Esophagus squamous epithelium (tissue), 5 donors: ENCODE measurements at regions not wholly inside any gene's neighbourhood (a gene's known extent, or its start where the extent isn't known, plus 50 kb on each side); places are given as distances from the start of the nearest gene placed in this dataset.

Source experiments
- DNase-seq: peaks from one replicate; lab custom pipeline; 2025; lab: John Stamatoyannopoulos, UW
- H3K27ac ChIP-seq, 4 donors: fragments of 200-600 bp; sonication (generic); one replicate each; pipeline ENCODE4 v1.5.1; 2016 to 2019; ENCODE audit warnings: mild to moderate bottlenecking in 1 of 4
- H3K27me3 ChIP-seq, 4 donors: fragments of 200-600 bp; sonication (generic); 1 replicate in 3 of 4; 2 replicates in 1 of 4; pipeline versions ENCODE4 v1.5.1 to v1.6.0; 2017 to 2021; ENCODE audit warnings: antibody characterized with exemption in 1 of 4
- H3K36me3 ChIP-seq, 3 donors: fragments of 200-600 bp; sonication (generic); one replicate each; pipeline ENCODE4 v1.5.1; 2016 to 2019
- H3K4me1 ChIP-seq, 3 donors: fragments of 200-600 bp; sonication (generic); one replicate each; pipeline ENCODE4 v1.5.1; 2017 to 2019
- H3K4me3 ChIP-seq, 4 donors: fragments of 200-600 bp; sonication (generic); 1 replicate in 3 of 4; 2 replicates in 1 of 4; pipeline ENCODE4 v1.5.1; 2016 to 2019; ENCODE audit warnings: mild to moderate bottlenecking in 2 of 4, moderate library complexity in 1 of 4
- H3K9me3 ChIP-seq, 3 donors: fragments of 200-600 bp; sonication (generic); one replicate each; pipeline ENCODE4 v1.5.1; 2016 to 2019
- POLR2A ChIP-seq, 4 donors: fragments of 450-650 bp; IDR thresholded peaks; one replicate each; pipeline ENCODE4 v1.6.1; 2017; ENCODE audit warnings: antibody characterized with exemption in 4 of 4, mild to moderate bottlenecking in 4 of 4, moderate library complexity in 3 of 4
- WGBS, 2 donors: methylation state at CpG; one replicate each; pipeline ENCODE4 v1.1.5; 2018; 5-methylcytosine and 5-hydroxymethylcytosine counted together
- intact Hi-C: fragments of 100-400 bp; cut with DNase I; formaldehyde crosslinking; loops from one replicate; pipeline ENCODE4 v1.15.0; 2022
- TF ChIP-seq, protein P1 (sequence below), 6 experiments: fragments of 450-650 bp in 4 of 6; fragments of 200-600 bp in 2 of 6; sonication (generic) in 2 of 6; IDR thresholded peaks; one replicate each; pipeline ENCODE4 v1.5.1; 2016 to 2019; ENCODE audit warnings: antibody characterized with exemption in 6 of 6, mild to moderate bottlenecking in 4 of 6, moderate library complexity in 4 of 6
- donor health status: DM: yes; HTN: yes; CAD: no.

DNA sequence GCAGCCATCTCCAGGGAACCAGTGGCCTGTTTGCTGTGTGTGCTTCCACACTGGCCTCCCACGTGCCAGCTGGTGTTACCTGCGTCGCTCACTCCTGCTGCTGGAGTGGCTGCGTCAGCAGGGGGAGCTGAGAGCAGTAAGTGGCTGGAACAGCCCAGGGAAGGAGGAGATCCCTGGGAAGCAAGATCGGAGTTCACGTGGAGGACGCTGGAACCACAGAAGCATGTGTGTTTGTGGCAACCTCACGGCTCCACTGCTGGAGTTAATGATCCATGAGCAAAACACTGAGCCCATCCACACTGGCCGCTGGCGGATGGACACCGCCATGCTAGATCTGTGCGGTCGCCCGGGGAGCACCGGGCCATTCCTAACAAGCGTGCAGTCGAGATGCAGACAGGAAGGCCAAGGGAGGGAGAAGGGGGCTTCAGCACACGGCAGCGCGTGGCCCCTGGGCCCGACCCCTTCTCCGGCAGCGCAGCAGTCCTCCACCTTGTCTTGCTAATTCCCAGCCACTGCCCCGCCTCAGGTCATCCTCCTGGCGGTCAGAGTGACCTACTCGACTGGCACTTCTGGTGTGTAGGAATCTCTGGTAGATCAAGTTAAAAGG is 68.5 kb upstream of the EEPD1 start:
- H3K36me3 ChIP-seq: no peaks in the 10 kb centered on the region
- TF ChIP-seq, protein P1, sequence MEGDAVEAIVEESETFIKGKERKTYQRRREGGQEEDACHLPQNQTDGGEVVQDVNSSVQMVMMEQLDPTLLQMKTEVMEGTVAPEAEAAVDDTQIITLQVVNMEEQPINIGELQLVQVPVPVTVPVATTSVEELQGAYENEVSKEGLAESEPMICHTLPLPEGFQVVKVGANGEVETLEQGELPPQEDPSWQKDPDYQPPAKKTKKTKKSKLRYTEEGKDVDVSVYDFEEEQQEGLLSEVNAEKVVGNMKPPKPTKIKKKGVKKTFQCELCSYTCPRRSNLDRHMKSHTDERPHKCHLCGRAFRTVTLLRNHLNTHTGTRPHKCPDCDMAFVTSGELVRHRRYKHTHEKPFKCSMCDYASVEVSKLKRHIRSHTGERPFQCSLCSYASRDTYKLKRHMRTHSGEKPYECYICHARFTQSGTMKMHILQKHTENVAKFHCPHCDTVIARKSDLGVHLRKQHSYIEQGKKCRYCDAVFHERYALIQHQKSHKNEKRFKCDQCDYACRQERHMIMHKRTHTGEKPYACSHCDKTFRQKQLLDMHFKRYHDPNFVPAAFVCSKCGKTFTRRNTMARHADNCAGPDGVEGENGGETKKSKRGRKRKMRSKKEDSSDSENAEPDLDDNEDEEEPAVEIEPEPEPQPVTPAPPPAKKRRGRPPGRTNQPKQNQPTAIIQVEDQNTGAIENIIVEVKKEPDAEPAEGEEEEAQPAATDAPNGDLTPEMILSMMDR (IDR thresholded peaks at IDR 0.05): peak in 4 of 6 experiments; percentile 23 to 61 (median 46)
- TF ChIP-seq POLR2A (IDR thresholded peaks at IDR 0.05): no peak
- peaks cover 0 to 5% (median 0%) of the 10 kb centered on the region in 3 donors for H3K9me3 ChIP-seq
- H3K4me1 ChIP-seq: no peaks in the 10 kb centered on the region
- no peaks in the 10 kb centered on the region for H3K27me3 ChIP-seq
- DNase-seq: no peak
- WGBS, 2 donors: 80 to 91% methylated on average over 4 to 11 of the region's 26 CpGs
- intact Hi-C loops: no loop called here
- H3K4me3 ChIP-seq: no peak overlapping the region
- H3K27ac ChIP-seq: no peak overlapping the region

DNA sequence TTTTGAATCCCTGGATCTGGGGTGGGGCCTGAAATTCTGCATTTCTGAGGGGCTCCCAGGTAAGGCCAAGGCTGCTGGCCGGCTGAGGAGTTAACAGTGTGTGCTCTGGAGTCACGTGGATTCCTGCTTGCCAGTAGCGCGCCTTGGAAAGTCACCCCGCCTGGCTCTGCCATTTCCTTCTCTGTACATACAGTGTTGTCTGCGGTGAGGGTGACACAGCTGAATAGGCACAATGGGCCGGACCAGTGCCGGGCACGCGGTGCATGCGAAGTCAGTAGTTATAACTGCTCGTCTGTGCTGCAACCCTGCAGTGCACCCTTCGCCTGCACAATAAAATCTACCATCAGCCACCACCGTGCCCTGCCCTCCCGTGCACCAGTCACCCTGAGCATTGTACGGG is 68.0 kb upstream of the EEPD1 start:
- H3K4me3 ChIP-seq: no peak overlapping the region
- H3K9me3 ChIP-seq: peaks cover 0 to 6% (median 0%) of the 10 kb centered on the region in 3 donors
- DNase-seq: no peak
- no peaks in the 10 kb centered on the region for H3K36me3 ChIP-seq
- TF ChIP-seq POLR2A (IDR thresholded peaks at IDR 0.05): no peak
- TF ChIP-seq, protein P1 (IDR thresholded peaks at IDR 0.05): no peak
- WGBS, 2 donors: 89 to 97% methylated on average over 13 to 14 of the region's 16 CpGs
- no peaks in the 10 kb centered on the region for H3K4me1 ChIP-seq
- intact Hi-C loops: no loop called here
- no peak overlapping the region for H3K27ac ChIP-seq
- no peaks in the 10 kb centered on the region for H3K27me3 ChIP-seq

DNA sequence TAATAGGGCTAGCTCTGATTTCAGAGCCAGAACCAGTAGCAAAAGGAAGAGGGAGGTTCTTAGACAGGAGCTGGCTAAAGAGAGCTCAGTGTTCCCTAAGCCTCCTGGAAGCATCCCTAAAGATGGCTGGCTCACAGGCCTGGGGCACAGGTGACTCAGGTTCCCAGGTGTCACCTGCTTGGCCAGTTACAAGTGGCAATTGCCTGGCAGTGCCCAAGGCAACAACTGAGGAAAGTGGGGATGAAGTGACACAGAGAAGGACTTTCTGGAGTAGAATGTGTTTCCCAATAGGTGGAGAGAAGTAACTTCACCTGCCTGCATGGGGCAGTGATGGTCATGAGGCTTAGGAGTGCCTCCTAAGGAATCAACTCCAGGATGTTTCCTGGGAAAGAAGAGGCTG is 66.5 kb upstream of the EEPD1 start:
- no peak for DNase-seq
- Histone ChIP-seq H3K4me3 (no peak overlapping the region), H3K9me3 (peaks cover 0 to 6% (median 0%) of the 10 kb centered on the region in 3 donors), H3K27me3 (no peaks in the 10 kb centered on the region), H3K27ac (no peak overlapping the region), H3K4me1 (no peaks in the 10 kb centered on the region), H3K36me3 (no peaks in the 10 kb centered on the region)
- TF ChIP-seq, protein P1 (IDR thresholded peaks at IDR 0.05): no peak
- TF ChIP-seq POLR2A (IDR thresholded peaks at IDR 0.05): no peak
- intact Hi-C loops: no loop called here

GRCh38 chr7:36088553-36088952 is 64.5 kb upstream of the EEPD1 start:
- Histone ChIP-seq H3K4me1 (no peaks in the 10 kb centered on the region), H3K9me3 (peaks cover 0 to 6% (median 0%) of the 10 kb centered on the region in 3 donors), H3K27ac (no peak overlapping the region), H3K27me3 (no peaks in the 10 kb centered on the region), H3K36me3 (no peaks in the 10 kb centered on the region), H3K4me3 (no peak overlapping the region)
- 85 to 97% methylated on average over 2 of the region's 2 CpGs for WGBS, 2 donors
- TF ChIP-seq, protein P1 (IDR thresholded peaks at IDR 0.05): no peak
- TF ChIP-seq POLR2A (IDR thresholded peaks at IDR 0.05): no peak
- intact Hi-C loops: no loop called here
- no peak for DNase-seq

DNA sequence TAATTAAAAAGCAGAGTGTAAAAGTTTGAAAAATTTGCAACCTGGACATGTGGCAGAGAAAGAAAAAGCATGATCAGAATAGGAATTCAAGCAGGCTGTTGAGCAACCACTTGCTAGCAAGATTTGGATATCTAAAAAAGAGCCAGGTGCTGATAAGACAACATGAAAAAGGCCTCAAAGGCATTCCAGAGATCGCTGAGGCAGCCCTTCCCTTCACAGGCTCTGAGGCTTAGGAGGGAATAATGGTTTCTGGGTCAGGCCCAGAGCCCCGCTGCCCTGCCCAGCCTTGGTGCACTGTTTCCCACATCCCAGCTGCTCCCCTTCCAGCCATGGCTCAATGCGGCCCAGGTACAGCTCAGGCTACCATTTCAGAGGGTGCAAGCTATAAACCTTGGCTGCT is 64.1 kb upstream of the EEPD1 start:
- intact Hi-C loops: no loop called here
- TF ChIP-seq, protein P1 (IDR thresholded peaks at IDR 0.05): no peak
- TF ChIP-seq POLR2A (IDR thresholded peaks at IDR 0.05): no peak
- H3K27me3 ChIP-seq: no peaks in the 10 kb centered on the region
- 0 to 18% methylated on average over 2 of the region's 3 CpGs for WGBS, 2 donors
- H3K27ac ChIP-seq: no peak overlapping the region
- H3K9me3 ChIP-seq: peaks cover 0 to 6% (median 0%) of the 10 kb centered on the region in 3 donors
- H3K4me3 ChIP-seq: no peak overlapping the region
- no peak for DNase-seq
- no peaks in the 10 kb centered on the region for H3K36me3 ChIP-seq
- H3K4me1 ChIP-seq: no peaks in the 10 kb centered on the region
